Stimulated activated CD4-positive, alpha-beta T cell treated with anti-CD3 and anti-CD28 coated beads, Interleukin-1b, Interleukin-23, amount 100 ng/mL, for 1 hour (primary cell): ENCODE measurements at regions not wholly inside any gene's neighbourhood (a gene's known extent, or its start where the extent isn't known, plus 50 kb on each side); places are given as distances from the start of the nearest gene placed in this dataset.
"Not testable (repeated sequence)": the region's sequence is repeated elsewhere in the genome, so short reads cannot be mapped to it uniquely, and the experiment has no call there.

ENCODE experiments used
- DNase-seq, 2 donors: peaks; one replicate each; pipeline ENCODE4 v3.0.0-alpha.2; 2020; ENCODE audit warnings: low read depth in 2 of 2

- no peak for DNase-seq
These were observed 177.3 kb downstream of the RPS24 start for GRCh38 chr10:78210976-78211375.

DNA sequence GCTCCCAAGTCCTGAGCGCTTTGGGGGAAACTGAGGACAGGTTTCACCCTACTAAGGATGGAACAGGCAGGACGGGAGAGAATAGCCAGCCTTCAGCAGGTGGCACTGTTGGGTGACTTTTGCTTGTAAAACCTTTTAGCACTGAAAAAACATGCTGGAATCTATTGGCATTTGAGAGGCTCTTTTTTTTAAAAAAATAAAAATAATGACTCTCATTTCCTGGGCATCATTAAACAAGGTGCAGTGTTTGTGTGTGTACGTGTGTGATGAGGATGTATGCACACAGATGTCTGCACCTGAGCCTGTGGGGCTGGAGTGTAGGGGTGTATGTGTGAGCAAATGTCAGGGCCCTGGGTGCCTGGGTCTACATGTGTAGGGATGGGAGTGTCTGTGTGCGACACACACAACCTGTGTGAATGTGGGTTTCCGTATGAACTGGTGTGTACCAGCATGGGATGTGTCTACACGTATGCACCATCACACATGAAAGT lies 177.9 kb downstream of the RPS24 start:
- no peak for DNase-seq

- DNase-seq: no peak
These were observed 178.6 kb downstream of the RPS24 start for GRCh38 chr10:78212060-78212785.

DNA sequence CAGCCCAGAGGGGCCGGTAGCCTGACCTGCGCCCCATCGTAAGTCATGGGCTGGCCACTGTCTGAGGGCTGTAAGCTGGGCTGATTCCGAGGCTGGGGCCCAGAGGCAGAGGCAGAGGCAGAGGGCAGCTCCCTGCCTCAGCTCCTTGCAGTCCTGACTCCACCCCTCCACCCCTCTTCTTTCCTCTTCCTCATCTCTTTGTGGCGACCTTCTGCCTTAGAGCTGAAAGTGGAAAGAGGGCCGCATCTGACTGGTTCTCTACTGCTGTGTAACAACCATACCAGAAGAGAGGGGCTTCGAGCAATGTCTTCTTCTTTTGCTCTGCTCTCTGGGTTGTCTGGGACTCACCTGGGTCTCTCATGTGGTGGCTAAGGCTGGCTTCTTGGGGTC lies 179.1 kb downstream of the RPS24 start:
- DNase-seq: no peak

DNA sequence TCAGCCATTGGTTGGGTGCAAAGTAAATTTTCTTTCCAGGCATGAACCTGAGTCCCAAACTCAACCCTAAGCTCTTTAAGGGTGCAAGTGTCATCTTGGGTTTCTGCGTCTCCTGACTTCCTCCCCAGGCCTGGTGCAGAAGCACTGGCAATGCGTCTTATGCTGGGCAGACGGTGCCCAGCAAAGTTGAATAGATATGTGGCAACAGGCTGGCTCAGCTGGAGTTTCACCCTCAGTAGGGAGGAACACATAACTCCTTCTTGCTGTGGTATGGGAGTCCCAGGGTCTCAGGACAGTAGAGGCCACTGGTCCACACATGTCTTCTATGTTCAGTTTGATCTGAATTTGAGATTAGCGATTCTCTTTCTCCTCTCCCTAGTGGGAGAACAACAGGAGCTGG lies 181.3 kb downstream of the RPS24 start:
- DNase-seq: no peak

- no peak for DNase-seq
These were observed 182.0 kb downstream of the RPS24 start for GRCh38 chr10:78215645-78216044.

DNA sequence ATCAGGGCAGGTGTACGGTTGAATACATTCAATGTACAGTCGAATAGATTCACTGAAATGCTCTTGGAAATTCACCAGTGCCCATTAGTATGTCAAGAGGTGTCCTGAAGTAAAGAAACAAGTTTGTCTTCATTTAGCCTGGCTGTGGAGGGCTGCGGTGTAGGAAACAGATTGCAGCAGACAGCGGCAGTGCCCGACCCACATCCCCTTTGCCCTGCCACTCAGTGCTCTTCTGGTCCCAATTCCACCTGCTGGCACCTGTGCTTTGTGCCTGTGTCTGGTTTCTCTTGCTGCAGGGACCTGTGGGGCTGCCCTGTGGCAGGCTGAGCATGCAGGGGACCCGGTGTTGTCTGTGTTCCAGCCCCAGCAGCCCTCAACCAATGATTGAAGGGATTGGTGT lies 183.7 kb downstream of the RPS24 start:
- no peak for DNase-seq

- DNase-seq: no peak
These were observed 185.3 kb downstream of the RPS24 start for GRCh38 chr10:78218798-78219490.

DNA sequence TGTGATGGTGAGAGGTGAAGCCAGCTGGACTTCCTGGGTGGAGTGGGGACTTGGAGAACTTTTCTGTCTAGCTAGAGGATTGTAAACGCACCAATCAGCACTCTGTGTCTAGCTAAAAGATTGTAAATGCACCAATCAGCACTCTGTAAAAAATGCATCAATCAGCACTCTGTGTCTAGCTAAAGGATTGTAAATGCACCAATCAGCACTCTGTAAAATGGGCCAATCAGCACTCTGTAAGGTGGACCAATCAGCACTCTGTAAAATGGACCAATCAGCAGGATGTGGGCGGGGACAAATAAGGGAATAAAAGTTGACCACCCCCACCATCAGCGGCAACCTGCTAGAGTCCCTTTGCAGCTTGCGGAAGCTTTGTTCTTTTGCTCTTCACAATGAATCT lies 185.9 kb downstream of the RPS24 start:
- not testable (repeated sequence) for DNase-seq

- DNase-seq: no peak
These were observed 187.1 kb downstream of the RPS24 start for GRCh38 chr10:78220781-78221180.

GRCh38 chr10:78222096-78222790 lies 188.6 kb downstream of the RPS24 start:
- DNase-seq: no peak

DNA sequence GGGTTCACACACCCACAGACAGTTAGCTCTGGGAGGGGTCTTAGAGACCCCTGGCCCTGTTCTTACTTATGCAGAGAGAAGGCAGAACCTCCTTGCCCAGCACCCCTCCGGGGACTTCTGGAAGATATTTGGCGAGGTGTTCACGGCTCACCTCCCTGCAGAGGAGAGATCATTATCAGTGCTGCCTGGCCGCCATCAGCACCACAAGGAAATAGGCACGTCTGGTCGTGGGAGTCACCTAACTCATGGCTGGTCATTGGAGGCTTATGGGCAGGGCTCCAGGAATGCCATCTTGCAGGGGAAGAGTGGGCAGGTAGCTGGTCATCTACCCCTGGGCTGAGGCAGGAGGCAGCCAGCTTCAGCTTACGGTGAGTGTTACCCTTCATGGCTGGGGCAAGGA lies 189.4 kb downstream of the RPS24 start:
- no peak for DNase-seq

DNA sequence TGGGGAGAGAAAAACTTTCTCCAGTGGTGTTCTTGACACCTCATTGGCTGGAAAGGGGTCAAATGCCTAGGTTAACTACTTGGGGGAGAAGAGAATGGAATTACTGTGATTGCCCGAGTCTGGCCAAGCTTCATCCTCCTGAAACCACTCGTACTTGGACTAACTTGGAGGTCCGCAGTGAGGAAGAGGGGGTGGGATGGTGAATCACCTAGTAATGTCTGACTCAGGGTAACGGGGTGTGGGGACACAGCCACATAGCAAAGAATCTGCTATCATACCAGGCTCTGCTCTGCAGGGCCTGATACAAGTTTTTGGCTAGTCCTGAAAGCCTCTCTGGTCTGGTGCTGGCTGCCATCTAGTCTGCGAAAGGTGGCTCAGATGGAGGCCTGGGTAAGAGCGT lies 190.9 kb downstream of the RPS24 start:
- DNase-seq: no peak

DNA sequence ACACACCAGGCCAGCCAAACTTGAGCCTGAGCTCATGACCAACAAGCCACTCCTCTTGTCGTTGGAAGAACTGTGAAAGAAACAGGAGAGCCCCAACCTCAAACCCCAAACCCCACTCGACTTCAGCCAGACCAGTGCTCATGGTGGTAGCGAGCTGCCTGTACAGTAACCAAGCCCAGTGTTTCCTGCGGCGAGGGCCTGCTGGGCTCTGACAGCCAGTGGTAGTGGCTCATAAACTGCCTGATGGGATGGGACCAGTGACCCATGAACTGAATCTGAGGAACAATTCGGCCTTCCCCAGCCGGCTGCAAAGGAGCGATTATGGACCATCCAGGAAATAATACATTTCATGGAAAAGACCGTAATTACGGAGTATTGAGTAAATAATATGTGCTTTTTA lies 191.9 kb downstream of the RPS24 start:
- DNase-seq: no peak

- no peak for DNase-seq
These were observed 195.8 kb downstream of the RPS24 start for GRCh38 chr10:78229489-78229888.

- DNase-seq: no peak
These were observed 196.4 kb downstream of the RPS24 start for GRCh38 chr10:78229950-78230675.

DNA sequence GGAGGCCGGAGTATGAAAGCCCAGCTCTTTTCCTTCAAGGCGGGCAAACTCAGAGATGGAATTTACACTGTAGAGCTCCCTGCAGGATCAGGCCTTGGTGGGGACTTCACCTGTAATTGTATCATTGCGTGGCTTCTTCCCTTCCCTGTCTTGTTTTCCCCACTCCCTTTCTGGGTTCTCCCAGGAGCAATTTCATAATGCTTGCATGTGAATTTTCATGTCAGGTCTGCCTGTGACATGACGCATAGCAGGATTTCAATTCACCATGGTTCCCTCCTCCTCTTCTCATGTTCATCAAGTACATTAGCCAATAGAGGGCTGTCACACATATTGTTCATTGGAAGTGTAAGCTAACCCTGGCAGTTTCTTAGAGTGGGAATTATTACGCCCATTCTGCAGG lies 197.7 kb downstream of the RPS24 start:
- DNase-seq: no peak

DNA sequence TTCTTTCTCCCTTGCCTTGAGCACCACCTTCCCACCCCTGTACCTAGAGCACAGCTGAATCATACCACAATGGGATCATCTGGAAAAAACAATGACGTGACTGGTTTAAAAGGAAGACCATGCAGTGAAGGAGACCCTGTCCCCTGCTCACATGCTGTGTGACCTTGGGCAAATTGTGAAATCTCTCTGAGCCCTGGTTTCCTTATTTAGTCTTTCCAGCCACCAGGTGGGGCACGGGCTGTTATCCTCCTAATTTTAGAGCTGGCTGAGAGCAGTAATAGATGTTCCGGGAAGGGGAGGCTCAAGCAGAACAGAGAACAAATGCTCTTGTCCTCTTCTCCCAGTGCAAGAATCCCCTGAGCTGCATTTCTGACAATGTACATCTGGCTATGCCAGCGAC lies 198.3 kb downstream of the RPS24 start:
- no peak for DNase-seq

DNA sequence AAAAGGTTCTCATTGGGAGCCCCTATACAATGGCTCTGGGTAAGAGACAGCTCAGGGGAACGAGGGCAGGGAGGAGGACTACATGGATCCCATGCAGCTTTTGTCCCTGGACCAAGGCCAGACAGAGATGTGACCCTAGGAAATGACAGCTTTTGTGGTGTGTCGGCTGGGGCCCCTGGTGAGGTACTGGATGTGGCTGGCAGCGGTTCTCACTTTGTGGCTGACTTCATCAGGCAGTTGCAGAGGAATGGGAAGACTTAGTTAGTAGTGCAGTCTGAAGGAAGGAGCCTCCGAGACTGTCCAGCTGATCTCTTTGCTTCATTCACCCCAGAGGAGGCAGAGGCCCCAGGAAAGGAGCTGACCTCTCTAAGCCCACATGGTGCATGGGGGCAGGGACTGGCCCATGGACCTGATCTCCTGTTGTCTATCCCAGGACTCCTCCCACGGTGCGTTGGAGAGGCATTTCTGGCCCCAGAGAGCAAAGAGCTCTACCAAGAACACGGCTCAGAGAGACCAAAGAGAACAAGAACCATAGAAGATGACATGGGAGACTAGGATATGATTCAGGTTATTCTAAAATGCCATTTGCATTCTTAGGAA lies 202.9 kb downstream of the RPS24 start:
- DNase-seq: no peak

DNA sequence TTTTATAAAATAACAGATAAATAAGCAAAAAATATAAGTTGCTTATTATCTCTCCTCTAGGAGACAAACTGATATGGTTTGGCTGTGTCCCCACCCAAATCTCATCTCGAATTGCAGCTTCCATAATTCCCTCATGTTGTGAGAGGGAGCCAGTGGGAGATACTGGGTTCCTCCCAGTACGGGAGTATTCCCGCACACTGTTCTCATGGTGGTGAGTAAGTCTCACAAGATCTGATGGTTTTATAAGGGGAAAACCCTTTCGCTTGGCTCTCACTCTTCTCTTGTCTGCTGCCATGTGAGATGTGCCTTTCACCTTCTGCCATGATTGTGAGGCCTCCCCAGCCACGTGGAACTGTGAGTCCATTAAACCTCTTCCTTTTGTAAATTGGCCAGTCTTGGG lies 204.3 kb downstream of the RPS24 start:
- DNase-seq: not testable (repeated sequence)

DNA sequence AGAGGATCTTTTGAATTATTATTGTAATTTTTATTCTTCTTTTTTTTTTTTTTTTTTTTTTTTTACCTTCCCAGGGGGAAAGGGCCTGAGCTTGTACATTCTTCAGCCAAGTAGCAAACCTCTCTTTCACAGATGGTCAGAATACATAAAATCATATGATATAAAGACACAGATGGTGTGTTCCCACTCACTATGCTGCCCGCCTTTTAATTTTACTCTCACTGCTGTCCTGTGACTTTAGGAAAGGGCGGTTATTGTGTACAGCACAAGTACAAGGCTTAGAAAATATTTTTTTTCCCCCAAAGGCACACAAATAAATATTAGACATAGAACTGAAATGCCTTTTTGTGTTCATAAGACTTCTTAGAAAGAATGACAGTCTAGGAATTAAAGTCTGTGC lies 213.6 kb downstream of the RPS24 start:
- no peak for DNase-seq

DNA sequence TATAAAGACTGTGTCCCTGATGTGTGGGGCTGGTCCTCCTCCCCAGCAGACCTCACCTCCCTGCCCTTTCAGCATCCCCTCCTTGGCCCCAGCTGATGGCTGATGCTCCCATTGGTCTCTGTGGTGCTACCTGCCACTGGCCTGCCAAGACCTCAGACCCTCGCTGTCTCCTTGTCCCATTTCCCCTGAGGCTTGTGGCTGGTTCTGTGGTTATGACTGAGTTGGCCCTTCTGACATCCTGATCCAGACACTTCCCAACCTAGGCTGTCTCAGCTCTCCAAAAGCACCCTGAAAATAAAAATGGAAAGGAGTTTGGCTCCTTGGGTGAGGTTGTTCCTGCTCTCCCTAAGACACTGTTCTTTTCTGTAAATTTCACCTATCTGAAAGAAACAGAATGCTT lies 214.2 kb downstream of the RPS24 start:
- DNase-seq: no peak
